Body of pancreas (tissue), 4 donors: ENCODE measurements at regions not wholly inside any gene's neighbourhood (a gene's known extent, or its start where the extent isn't known, plus 50 kb on each side); places are given as distances from the start of the nearest gene placed in this dataset.

ENCODE experiments used
- POLR2A ChIP-seq, 3 donors: fragments of 450-650 bp; IDR thresholded peaks; one replicate each; pipeline ENCODE4 v1.6.1; 2016; ENCODE audit warnings: antibody characterized with exemption in 3 of 3, mild to moderate bottlenecking in 2 of 3
- TF ChIP-seq, protein P1 (sequence below), 7 experiments: fragments of 450-650 bp in 4 of 7; fragments of 200-600 bp in 3 of 7; sonication (generic) in 3 of 7; IDR thresholded peaks; one replicate each; pipeline ENCODE4 v1.5.1; 2016 to 2019; ENCODE audit warnings: antibody characterized with exemption in 7 of 7

DNA sequence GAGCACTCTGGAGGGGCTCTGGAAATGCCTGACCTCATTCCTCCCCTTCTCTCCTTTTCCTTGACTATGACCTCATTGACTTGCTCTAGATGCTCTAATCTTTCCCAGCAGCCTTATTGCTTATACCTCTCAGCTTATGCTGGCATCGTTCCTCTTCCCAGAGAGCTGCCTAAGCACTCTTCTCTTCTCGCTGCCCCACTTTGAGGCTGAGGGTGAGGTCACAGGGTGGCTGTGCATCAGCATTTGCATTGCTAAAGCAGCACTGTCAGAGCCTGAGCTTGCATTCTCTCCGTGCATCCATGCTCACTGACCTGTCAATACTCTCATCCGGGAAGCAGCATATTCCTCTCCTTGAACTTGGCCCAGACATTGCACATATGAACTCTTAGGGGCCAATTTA, 96.4 kb upstream of the NTRK2 start:
- TF ChIP-seq, protein P1, sequence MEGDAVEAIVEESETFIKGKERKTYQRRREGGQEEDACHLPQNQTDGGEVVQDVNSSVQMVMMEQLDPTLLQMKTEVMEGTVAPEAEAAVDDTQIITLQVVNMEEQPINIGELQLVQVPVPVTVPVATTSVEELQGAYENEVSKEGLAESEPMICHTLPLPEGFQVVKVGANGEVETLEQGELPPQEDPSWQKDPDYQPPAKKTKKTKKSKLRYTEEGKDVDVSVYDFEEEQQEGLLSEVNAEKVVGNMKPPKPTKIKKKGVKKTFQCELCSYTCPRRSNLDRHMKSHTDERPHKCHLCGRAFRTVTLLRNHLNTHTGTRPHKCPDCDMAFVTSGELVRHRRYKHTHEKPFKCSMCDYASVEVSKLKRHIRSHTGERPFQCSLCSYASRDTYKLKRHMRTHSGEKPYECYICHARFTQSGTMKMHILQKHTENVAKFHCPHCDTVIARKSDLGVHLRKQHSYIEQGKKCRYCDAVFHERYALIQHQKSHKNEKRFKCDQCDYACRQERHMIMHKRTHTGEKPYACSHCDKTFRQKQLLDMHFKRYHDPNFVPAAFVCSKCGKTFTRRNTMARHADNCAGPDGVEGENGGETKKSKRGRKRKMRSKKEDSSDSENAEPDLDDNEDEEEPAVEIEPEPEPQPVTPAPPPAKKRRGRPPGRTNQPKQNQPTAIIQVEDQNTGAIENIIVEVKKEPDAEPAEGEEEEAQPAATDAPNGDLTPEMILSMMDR (IDR thresholded peaks at IDR 0.05): no peak
- no peak for TF ChIP-seq POLR2A (IDR thresholded peaks at IDR 0.05)
